ENCODE measurements at regions not wholly inside any gene's neighbourhood (a gene's known extent, or its start where the extent isn't known, plus 50 kb on each side); places are given as distances from the start of the nearest gene placed in this dataset.

DNA sequence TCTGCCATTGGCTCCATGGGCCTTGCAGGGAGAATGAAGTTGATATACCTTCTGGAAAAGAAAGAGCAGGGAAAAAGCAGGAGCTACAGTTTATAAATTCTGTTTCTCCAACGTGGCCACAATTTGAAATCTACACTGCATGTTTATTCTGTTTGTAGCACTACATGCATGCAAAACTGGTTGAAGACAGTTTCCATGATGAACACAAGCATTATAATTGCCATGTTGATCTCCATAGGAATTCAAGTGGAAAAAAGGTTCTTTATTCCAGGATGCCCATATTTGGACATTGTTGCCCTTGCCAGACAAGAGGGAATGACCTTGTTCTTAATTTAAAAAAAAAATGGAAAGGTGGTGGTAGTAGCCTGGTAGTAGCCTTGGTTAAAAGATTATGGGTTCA lies 69.2 kb upstream of the PALM2AKAP2 start:
- no peaks in the 10 kb centered on the region for H3K4me1 ChIP-seq (ENCODE audit: control insufficient read depth in 1 of 2, insufficient read depth in 2 of 2, low read length in 2 of 2)
- no peak overlapping the region for H3K4me2 ChIP-seq (ENCODE audit: low read length)
- H3K36me3 ChIP-seq (ENCODE audit: control insufficient read depth in 1 of 2, insufficient read depth in 2 of 2, low read length in 2 of 2): no peaks in the 10 kb centered on the region
- H2AFZ ChIP-seq (ENCODE audit: low read depth, low read length, poor library complexity, severe bottlenecking): no peak overlapping the region
- H4K20me1 ChIP-seq (ENCODE audit: insufficient read depth): no peaks in the 10 kb centered on the region
- no peak overlapping the region for H3K4me3 ChIP-seq (replicated peaks in 1 of 2; ENCODE audit: low read depth in 1 of 2, low read length in 2 of 2)
- DNase-seq (ENCODE audit: low read depth, low spot score): no peak
- H3K79me2 ChIP-seq (ENCODE audit: insufficient read depth, low read length): no peaks in the 10 kb centered on the region
- no TSS peak for BruUV-seq (replicated peaks)
- TF ChIP-seq CBX3 (IDR thresholded peaks at IDR 0.05; ENCODE audit: low read depth) (no peak), MAX (IDR thresholded peaks at IDR 0.05) (no peak), SP1 (IDR thresholded peaks at IDR 0.05; ENCODE audit: low read depth) (no peak), POLR2AphosphoS5 (IDR thresholded peaks at IDR 0.05; ENCODE audit: low read depth, low read length) (no peak), FOSL1 (IDR thresholded peaks at IDR 0.05; ENCODE audit: low read depth) (no peak), POLR2A (IDR thresholded peaks at IDR 0.05; ENCODE audit: borderline replicate concordance, extremely low read depth, insufficient read depth, insufficient read length) (no peak), JUND (IDR thresholded peaks at IDR 0.05) (no peak), ELF1 (IDR thresholded peaks at IDR 0.05; ENCODE audit: borderline replicate concordance, low read depth) (no peak), CEBPB (IDR thresholded peaks at IDR 0.05; ENCODE audit: low read depth) (no peak), CTCF (IDR thresholded peaks at IDR 0.05 in 2 of 3, conservative IDR thresholded peaks at IDR 0.05 in 1 of 3; ENCODE audit: borderline replicate concordance in 1 of 3, insufficient read depth in 1 of 3, low read depth in 2 of 3, low read length in 2 of 3) (no peak), EZH2 (IDR thresholded peaks at IDR 0.05) (no peak), SIN3A (IDR thresholded peaks at IDR 0.05; ENCODE audit: low read depth) (no peak), EZH2phosphoT487 (IDR thresholded peaks at IDR 0.05; ENCODE audit: borderline replicate concordance) (no peak)
- H3K9me3 ChIP-seq (ENCODE audit: control insufficient read depth in 1 of 2, insufficient read depth in 1 of 2, low read depth in 1 of 2, low read length in 2 of 2): no peaks in the 10 kb centered on the region
- no peak for ATAC-seq
- ChIA-PET CTCF (no interaction called here), RAD21 (ENCODE audit: low non-redundant PET in 1 of 2, low total read pairs in 2 of 2, uncharacterized antibody in 2 of 2, unreplicated experiment in 2 of 2) (no interaction called here), POLR2A (no interaction called here)
- H3K27me3 ChIP-seq (ENCODE audit: insufficient read depth, low read length): peaks cover 91% of the 10 kb centered on the region
- no peaks in the 10 kb centered on the region for H3K9me2 ChIP-seq (ENCODE audit: insufficient read depth)
- intact Hi-C loops (cut with micrococcal nuclease): no loop called here
- H3K27ac ChIP-seq (ENCODE audit: low read depth, low read length): no peak overlapping the region
- H3K9ac ChIP-seq (ENCODE audit: low read length): no peak overlapping the region

Data from HCT116 (cell line).